GM12865 (cell line): ENCODE measurements at regions not wholly inside any gene's neighbourhood (a gene's known extent, or its start where the extent isn't known, plus 50 kb on each side); places are given as distances from the start of the nearest gene placed in this dataset.

ENCODE experiments used
- DNase-seq: peaks from one replicate; pipeline ENCODE4 v3.0.0; 2010; ENCODE audit warnings: low read depth
- H3K4me3 ChIP-seq: 2 replicates; pipeline ENCODE4 v1.5.1; 2011; ENCODE audit warnings: mild to moderate bottlenecking, low read depth, low read length, control low read depth
- TF ChIP-seq, protein P1 (sequence below): IDR thresholded peaks from 2 replicates; pipeline ENCODE4 v1.5.1; 2011; ENCODE audit warnings: low read length, control low read depth, low read depth, inconsistent platforms; ENCODE audit not compliant: insufficient read depth; ENCODE audit errors: missing control alignments

DNA sequence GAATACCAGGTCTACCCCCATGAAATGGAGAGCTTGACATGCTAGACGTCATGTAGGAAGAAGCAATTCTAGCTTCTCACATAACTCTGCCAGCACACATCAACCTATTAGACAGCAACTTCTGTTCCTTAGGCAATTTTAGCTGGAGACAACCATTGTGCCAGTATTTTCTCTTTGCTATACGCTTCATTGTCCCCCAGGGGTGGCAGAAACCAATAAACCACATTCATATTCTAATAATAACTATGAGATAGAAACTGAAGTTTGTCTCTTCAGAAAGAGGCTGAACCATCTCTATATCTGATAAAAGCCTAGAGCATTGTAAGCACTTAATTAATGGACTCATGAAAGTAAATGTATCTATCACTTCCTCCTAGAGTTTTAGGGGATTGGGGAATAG, 278.6 kb downstream of the FOXG1 start:
- H3K4me3 ChIP-seq = no peak overlapping the region
- TF ChIP-seq, protein P1, sequence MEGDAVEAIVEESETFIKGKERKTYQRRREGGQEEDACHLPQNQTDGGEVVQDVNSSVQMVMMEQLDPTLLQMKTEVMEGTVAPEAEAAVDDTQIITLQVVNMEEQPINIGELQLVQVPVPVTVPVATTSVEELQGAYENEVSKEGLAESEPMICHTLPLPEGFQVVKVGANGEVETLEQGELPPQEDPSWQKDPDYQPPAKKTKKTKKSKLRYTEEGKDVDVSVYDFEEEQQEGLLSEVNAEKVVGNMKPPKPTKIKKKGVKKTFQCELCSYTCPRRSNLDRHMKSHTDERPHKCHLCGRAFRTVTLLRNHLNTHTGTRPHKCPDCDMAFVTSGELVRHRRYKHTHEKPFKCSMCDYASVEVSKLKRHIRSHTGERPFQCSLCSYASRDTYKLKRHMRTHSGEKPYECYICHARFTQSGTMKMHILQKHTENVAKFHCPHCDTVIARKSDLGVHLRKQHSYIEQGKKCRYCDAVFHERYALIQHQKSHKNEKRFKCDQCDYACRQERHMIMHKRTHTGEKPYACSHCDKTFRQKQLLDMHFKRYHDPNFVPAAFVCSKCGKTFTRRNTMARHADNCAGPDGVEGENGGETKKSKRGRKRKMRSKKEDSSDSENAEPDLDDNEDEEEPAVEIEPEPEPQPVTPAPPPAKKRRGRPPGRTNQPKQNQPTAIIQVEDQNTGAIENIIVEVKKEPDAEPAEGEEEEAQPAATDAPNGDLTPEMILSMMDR = no peak
- peak; percentile 13 for DNase-seq

DNA sequence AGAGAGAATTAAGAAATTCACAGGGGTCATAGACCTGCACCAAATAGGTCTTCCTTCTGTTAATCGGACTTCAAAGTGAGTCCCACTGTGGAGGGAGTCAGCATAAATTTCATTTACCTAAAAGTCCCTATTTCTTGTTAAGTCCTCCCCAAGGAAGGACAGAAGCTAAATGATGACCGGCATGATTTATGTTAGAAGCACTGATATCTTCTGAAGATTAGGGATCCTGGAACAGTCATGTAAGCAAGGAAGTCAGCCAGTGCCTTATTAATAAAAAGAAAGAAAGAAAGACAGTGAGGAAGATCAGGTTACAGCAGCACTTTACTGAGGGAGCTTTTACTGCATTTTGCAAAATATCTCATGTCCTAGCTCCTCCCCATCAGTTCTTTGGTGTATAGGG, 287.5 kb downstream of the FOXG1 start:
- TF ChIP-seq, protein P1 = no peak
- H3K4me3 ChIP-seq = no peak overlapping the region
- DNase-seq = no peak

DNA sequence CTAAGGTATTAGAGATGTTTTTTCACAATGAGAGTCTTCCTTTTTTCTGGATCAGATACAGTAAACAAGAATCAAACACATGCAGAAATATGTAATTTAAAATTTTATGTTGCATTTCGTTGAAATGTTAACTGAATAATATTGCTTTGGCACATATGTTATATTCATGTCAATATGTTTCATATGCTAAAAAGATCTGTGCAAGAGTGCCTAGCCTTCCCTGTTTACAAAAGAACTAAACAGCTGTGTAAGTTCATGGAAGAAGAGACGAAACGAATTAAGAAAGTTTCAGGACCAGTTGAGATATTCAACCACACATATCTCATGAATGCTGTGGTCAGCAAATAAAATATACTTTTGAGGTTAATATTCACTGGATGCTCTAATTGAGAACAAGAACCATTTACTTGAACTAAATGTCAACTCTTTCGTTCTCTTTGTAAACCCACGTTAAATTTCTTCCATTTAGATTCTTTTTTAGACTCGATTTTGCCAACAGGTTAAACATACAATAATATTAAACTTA, 289.5 kb downstream of the FOXG1 start:
- TF ChIP-seq, protein P1 = no peak
- DNase-seq = no peak
- H3K4me3 ChIP-seq = no peak overlapping the region

DNA sequence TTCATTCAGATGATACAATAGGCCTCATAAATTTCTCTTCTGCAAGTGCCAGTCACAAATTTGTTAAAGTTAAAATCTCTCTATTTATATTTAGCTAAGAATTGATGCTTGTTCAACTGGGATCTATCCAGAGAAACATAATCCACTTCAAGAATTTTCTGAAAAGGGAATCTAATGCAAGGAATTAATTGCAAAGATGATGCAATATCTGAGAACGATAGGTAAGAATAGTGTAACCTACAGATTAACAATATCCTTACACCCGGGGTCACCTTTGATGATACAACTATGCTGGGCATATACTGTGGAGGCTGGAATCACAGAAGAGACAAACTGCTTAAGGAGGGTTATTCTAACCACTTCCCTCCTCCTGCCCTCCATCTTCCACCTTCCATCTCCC, 295.1 kb downstream of the FOXG1 start:
- H3K4me3 ChIP-seq = no peak overlapping the region
- TF ChIP-seq, protein P1 = no peak
- no peak for DNase-seq

DNA sequence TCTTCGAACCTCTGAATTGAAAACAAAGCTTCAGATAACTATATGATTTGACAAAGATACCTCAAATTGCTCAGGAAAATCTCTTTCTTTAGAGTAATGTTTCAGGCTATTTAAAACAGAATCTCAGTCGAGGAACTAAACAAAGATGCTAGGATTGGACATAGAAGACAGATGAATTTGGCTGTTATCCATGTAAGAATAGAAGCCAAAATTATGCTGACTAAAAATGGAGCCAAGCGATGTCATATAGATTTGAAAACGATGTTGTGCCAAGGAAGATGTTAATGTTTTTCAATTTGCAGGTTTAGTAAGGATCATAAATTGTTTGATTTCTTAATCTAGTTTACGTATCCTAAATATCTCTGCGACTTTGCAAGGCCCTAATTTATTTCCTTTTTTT, 295.9 kb downstream of the FOXG1 start:
- H3K4me3 ChIP-seq = no peak overlapping the region
- DNase-seq = no peak
- TF ChIP-seq, protein P1 = no peak

DNA sequence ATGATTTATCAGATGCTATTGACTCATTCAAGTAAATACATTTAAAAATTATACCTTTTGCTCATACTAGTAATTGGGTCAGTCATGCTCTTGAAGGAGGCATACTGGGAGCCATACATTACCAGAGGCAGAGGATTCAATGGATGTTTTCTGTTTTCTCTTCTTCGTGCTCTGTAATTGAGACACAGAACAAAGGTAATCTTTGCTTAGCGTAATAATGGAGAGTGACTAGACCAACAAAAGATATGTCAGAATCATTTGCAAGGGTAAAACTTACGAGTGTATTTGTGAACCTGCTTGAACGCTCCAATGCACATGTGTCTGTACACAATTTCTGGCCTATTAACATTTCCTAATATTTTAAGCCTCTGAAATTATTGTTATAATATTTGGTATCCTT, 296.4 kb downstream of the FOXG1 start:
- DNase-seq = no peak
- TF ChIP-seq, protein P1 = no peak

DNA sequence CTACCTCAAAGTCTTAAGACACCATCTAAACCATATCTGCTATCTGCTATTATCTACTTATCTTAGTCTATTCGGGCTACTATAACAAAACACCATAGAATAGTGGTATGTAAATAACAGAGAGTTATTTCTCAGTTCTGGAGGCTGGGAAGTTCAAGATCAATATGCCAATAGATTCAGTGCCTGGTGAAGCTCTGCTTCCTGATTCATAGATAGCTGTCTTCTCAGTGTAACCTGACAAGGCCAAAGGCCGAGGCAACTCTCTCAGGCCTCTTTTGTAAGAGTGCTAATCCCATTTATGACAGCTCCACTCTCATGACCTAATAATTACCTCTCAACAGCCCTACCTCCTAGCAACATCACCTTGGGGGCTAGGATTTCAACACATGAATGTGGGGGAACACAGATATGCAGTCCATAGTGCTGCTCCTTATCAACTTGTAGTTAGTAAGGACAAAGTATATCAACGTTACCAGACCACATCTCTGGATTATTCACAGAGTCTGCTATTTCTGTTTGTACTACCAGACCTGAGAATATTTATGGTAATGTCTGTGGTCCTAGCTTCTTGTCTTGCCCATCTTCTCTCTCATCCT, 297.8 kb downstream of the FOXG1 start:
- no peak overlapping the region for H3K4me3 ChIP-seq
- TF ChIP-seq, protein P1 = no peak
- DNase-seq = no peak

More for the DNA sequence above, 296.4 kb downstream of the FOXG1 start:
- H3K4me3 ChIP-seq = no peak overlapping the region
